Endodermal cell (in vitro differentiated cells): ENCODE measurements at regions not wholly inside any gene's neighbourhood (a gene's known extent, or its start where the extent isn't known, plus 50 kb on each side); places are given as distances from the start of the nearest gene placed in this dataset.
A peak's percentile ranks its signal among the peaks of the same experiment; 100 is the strongest.

Experiments used
- DNase-seq: peaks from one replicate; pipeline ENCODE4 v3.0.0-alpha.2; 2017
- H3K27ac ChIP-seq: 2 replicates; pipeline ENCODE4 v1.5.1; 2013; ENCODE audit warnings: mild to moderate bottlenecking, low read depth, low read length, moderate library complexity
- H3K27me3 ChIP-seq: 2 replicates; pipeline ENCODE4 v1.6.1; 2013; ENCODE audit warnings: mild to moderate bottlenecking, low read length, moderate library complexity; ENCODE audit not compliant: insufficient read depth, control insufficient read depth, poor library complexity, severe bottlenecking
- H3K36me3 ChIP-seq: 2 replicates; pipeline ENCODE4 v1.7.0; 2013; ENCODE audit warnings: mild to moderate bottlenecking, low read length, moderate library complexity; ENCODE audit not compliant: control insufficient read depth, insufficient read depth
- H3K4me1 ChIP-seq: one replicate; pipeline ENCODE4 v1.7.0; 2013; ENCODE audit warnings: low read length; ENCODE audit not compliant: control insufficient read depth, insufficient read depth
- H3K4me3 ChIP-seq: 2 replicates; pipeline ENCODE4 v1.5.1; 2013; ENCODE audit warnings: mild to moderate bottlenecking, low read length, moderate library complexity
- H3K9ac ChIP-seq: 2 replicates; pipeline ENCODE4 v1.6.1; 2013; ENCODE audit warnings: mild to moderate bottlenecking, low read length, moderate library complexity; ENCODE audit not compliant: poor library complexity, severe bottlenecking; ENCODE audit errors: extremely low read depth
- H3K9me3 ChIP-seq: 2 replicates; pipeline ENCODE4 v1.6.1; 2013; ENCODE audit warnings: mild to moderate bottlenecking, low read length, moderate library complexity; ENCODE audit not compliant: control insufficient read depth
- H3K27ac Mint-ChIP-seq: 2 replicates; pipeline ENCODE4 v1.8.0; 2020; ENCODE audit warnings: mixed read lengths
- H3K27me3 Mint-ChIP-seq: 2 replicates; pipeline ENCODE4 v1.8.0; 2021; ENCODE audit warnings: mild to moderate bottlenecking, mixed read lengths; ENCODE audit not compliant: insufficient read depth
- H3K36me3 Mint-ChIP-seq: 2 replicates; pipeline ENCODE4 v1.8.0; 2020; ENCODE audit warnings: low read depth, mixed read lengths
- H3K4me1 Mint-ChIP-seq: 2 replicates; pipeline ENCODE4 v1.8.0; 2020; ENCODE audit warnings: mixed read lengths
- H3K4me3 Mint-ChIP-seq: 2 replicates; pipeline ENCODE4 v1.8.0; 2020; ENCODE audit warnings: mild to moderate bottlenecking, moderate library complexity, mixed read lengths
- H3K9me3 Mint-ChIP-seq: 2 replicates; pipeline ENCODE4 v1.8.0; 2020; ENCODE audit warnings: mild to moderate bottlenecking, mixed read lengths
- CTCF ChIP-seq: fragments of 200-600 bp; sonication (generic); conservative IDR thresholded peaks from 2 replicates; pipeline ENCODE4 v1.5.0; 2021; ENCODE audit warnings: antibody characterized with exemption, mild to moderate bottlenecking
- WGBS, 2 experiments: methylation state at CpG; one replicate each; pipeline versions ENCODE4 v1.1.5 to v1.1.7; 2013; ENCODE audit warnings: missing lambda C conversion rate in 2 of 2, mixed read lengths in 1 of 2; ENCODE audit not compliant: insufficient coverage in 1 of 2, insufficient read length in 1 of 2; 5-methylcytosine and 5-hydroxymethylcytosine counted together

- H3K36me3 ChIP-seq: no peaks in the 10 kb centered on the region
- H3K27me3 Mint-ChIP-seq: no peaks in the 10 kb centered on the region
- no peak overlapping the region for H3K27ac Mint-ChIP-seq
- no peaks in the 10 kb centered on the region for H3K27me3 ChIP-seq
- H3K4me1 ChIP-seq: no peaks in the 10 kb centered on the region
- no peak for DNase-seq
- H3K4me3 ChIP-seq: no peak overlapping the region
- TF ChIP-seq CTCF: no peak
- no peak overlapping the region for H3K4me3 Mint-ChIP-seq
- no peaks in the 10 kb centered on the region for H3K36me3 Mint-ChIP-seq
- peaks cover 2% of the 10 kb centered on the region for H3K4me1 Mint-ChIP-seq
- no peaks in the 10 kb centered on the region for H3K9me3 Mint-ChIP-seq
- 85 to 86% methylated on average over 9 of the region's 9 CpGs for WGBS, 2 experiments
- no peaks in the 10 kb centered on the region for H3K9me3 ChIP-seq
- no peak overlapping the region for H3K27ac ChIP-seq
- H3K9ac ChIP-seq: no peak overlapping the region
Observed at GRCh38 chr3:194811118-194811517, 125.4 kb downstream of the FAM43A start.

DNA sequence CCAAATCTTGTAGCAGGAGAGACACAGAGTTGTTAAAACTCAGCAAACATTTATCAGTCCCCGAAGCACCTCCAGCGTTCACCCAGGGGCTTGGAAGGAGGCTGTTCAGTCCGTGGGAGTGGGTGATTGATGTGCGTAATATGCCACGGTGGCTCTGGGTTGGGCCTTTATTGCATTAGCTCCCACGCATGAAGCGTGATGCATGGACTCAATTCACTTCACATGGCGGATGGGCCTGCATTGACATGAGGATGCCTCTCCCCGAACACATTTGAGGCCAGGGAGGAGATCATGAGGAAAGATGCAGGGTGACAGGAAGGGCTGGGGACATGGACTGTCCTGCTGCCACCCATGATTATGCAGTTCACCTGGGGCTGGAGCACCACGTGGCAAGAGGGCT is 126.5 kb downstream of the FAM43A start:
- no peaks in the 10 kb centered on the region for H3K36me3 Mint-ChIP-seq
- no peak overlapping the region for H3K27ac ChIP-seq
- no peaks in the 10 kb centered on the region for H3K9me3 ChIP-seq
- no peak overlapping the region for H3K27ac Mint-ChIP-seq
- no peak overlapping the region for H3K4me3 Mint-ChIP-seq
- H3K27me3 ChIP-seq: no peaks in the 10 kb centered on the region
- H3K9ac ChIP-seq: no peak overlapping the region
- no peaks in the 10 kb centered on the region for H3K9me3 Mint-ChIP-seq
- H3K27me3 Mint-ChIP-seq: no peaks in the 10 kb centered on the region
- 89 to 96% methylated on average over 7 to 10 of the region's 10 CpGs for WGBS, 2 experiments
- H3K36me3 ChIP-seq: no peaks in the 10 kb centered on the region
- DNase-seq: peak; percentile 21
- H3K4me1 Mint-ChIP-seq: peaks cover 2% of the 10 kb centered on the region
- H3K4me3 ChIP-seq: no peak overlapping the region
- TF ChIP-seq CTCF: no peak
- no peaks in the 10 kb centered on the region for H3K4me1 ChIP-seq

- no peak for TF ChIP-seq CTCF
- no peak overlapping the region for H3K27ac ChIP-seq
- WGBS, 2 experiments: 89 to 93% methylated on average over 3 to 5 of the region's 5 CpGs
- Mint-ChIP-seq H3K4me3 (no peak overlapping the region), H3K27ac (no peak overlapping the region), H3K4me1 (peaks cover 8% of the 10 kb centered on the region), H3K36me3 (no peaks in the 10 kb centered on the region), H3K9me3 (no peaks in the 10 kb centered on the region), H3K27me3 (no peaks in the 10 kb centered on the region)
- no peak overlapping the region for H3K9ac ChIP-seq
- no peaks in the 10 kb centered on the region for H3K36me3 ChIP-seq
- H3K4me3 ChIP-seq: no peak overlapping the region
- peak; percentile 8 for DNase-seq
- no peaks in the 10 kb centered on the region for H3K27me3 ChIP-seq
- H3K4me1 ChIP-seq: no peaks in the 10 kb centered on the region
- no peaks in the 10 kb centered on the region for H3K9me3 ChIP-seq
Observed at GRCh38 chr3:194814878-194815357, 129.2 kb downstream of the FAM43A start.
